SJSA1 (cell line): ENCODE measurements at regions not wholly inside any gene's neighbourhood (a gene's known extent, or its start where the extent isn't known, plus 50 kb on each side); places are given as distances from the start of the nearest gene placed in this dataset.

Experiments used
- DNase-seq, 2 experiments: peaks; one replicate each; pipeline ENCODE4 v3.0.0-alpha.2; 2015 to 2020; ENCODE audit warnings: low spot score in 2 of 2, low read depth in 1 of 2
- H3K27ac ChIP-seq: fragments of 250-450 bp; sonication (Bioruptor Pico); 2 replicates; pipeline ENCODE4 v1.5.1; 2020; ENCODE audit warnings: mild to moderate bottlenecking, moderate library complexity
- H3K27me3 ChIP-seq: fragments of 250-450 bp; sonication (Bioruptor Pico); replicated peaks from 2 replicates; pipeline ENCODE4 v1.5.1; 2020; ENCODE audit warnings: mild to moderate bottlenecking, moderate library complexity
- H3K36me3 ChIP-seq: fragments of 250-450 bp; sonication (Bioruptor Pico); 2 replicates; pipeline ENCODE4 v1.5.1; 2020; ENCODE audit warnings: mild to moderate bottlenecking
- H3K4me1 ChIP-seq: fragments of 250-450 bp; sonication (Bioruptor Pico); replicated peaks from 2 replicates; pipeline ENCODE4 v1.6.1; 2021; ENCODE audit warnings: mild to moderate bottlenecking
- H3K4me3 ChIP-seq: fragments of 250-450 bp; sonication (Bioruptor Pico); 2 replicates; pipeline ENCODE4 v1.5.1; 2020; ENCODE audit warnings: mild to moderate bottlenecking
- H3K9me3 ChIP-seq: fragments of 250-450 bp; sonication (Bioruptor Pico); replicated peaks from 2 replicates; pipeline ENCODE4 v1.5.1; 2020; ENCODE audit warnings: mild to moderate bottlenecking

DNA sequence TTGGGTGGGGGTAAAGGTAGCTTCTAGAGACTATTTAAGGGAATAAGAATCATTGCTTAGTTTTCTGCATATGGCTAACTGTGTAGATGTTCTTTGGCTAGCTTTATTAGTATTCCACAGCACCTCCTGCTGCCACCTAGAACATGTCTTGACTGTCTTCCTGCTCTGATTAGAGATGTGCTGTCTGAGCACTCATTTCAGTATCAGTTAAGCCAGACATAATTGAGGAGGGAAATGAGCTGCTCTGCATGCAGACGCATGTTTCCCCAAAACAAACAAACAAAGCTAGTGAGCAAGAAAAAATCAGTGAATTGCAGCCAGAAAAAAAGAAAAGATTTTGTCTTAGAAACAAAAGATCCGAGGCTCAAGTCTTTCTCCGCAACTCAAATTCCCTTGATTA, 402.2 kb downstream of the AASDHPPT start:
- peaks cover 11% of the 10 kb centered on the region for H3K4me1 ChIP-seq
- DNase-seq, result no peak
- H3K27ac ChIP-seq, result no peak overlapping the region
- H3K4me3 ChIP-seq, result no peak overlapping the region
- no peaks in the 10 kb centered on the region for H3K9me3 ChIP-seq
- no peaks in the 10 kb centered on the region for H3K36me3 ChIP-seq
- no peaks in the 10 kb centered on the region for H3K27me3 ChIP-seq

DNA sequence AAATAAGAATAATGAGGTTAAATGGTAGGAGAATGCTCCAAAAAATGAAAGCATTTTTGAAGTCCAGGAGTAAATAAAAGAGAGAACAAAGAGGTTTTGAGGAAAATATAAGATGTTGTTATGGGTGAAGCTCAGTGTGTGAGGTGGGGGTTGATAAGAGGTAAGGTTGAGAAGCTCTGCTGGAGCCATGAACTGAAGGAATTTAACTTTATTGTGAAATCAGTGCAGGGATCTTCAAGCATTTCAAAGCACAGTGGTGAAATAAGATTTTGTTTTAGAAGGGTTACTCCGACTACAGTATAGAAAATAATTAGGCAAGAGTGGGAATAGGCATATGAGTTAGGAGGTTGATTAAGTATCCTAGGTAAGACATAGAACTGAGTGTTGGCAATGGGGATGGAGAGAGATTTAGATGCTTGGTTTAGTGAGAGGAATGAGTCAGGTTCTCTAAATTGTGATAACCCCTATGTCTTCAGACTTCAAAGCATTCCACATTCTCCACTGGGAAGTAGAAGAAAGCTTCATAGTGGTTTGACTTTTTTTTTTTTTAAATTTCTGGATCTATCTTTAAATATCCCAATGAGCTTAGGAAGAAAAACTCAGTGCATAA, 403.2 kb downstream of the AASDHPPT start:
- Histone ChIP-seq H3K27ac (no peak overlapping the region), H3K4me3 (no peak overlapping the region), H3K27me3 (no peaks in the 10 kb centered on the region), H3K9me3 (no peaks in the 10 kb centered on the region), H3K36me3 (no peaks in the 10 kb centered on the region), H3K4me1 (peaks cover 11% of the 10 kb centered on the region)
- no peak for DNase-seq

DNA sequence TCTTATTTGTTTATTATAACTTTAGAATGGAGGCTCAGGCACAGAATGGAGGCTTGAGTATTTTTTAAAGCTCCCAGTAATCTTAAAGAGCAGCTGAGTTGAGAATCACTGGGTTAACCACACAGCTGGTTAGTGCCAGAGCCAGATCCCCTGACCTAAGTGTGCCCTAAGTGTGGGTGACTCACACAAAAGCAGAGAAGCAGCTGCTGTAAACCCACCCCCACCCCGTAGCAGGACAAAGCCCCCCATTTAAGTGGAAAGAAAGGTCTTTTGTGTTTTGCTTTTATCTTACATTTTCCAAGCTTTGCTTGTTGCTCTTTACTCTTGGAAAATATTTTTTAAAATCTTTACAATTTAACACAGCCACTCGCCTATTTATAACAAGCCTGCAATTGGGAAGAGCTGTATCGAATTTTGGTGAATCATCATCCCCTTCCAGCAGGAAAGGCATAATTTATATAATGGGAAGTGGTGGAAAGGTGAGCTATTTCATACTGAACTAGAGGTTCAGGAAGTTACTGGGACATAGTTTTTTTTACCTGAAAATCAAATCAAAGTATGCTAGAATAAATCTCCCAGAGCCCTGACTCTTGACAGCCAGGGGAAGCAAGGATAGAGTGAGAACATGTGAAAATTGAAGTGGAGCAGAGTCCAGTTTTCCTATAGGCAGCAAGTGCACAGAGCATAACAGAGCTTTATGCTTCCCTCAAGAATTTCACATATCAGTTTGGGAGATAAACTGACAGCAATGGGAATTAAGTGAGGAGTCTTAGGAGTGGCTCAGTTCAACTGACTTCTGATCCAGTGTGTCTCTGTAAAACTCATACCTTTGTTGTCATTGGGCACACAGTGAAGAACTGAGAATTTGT, 405.7 kb downstream of the AASDHPPT start:
- H3K4me3 ChIP-seq, result no peak overlapping the region
- no peak for DNase-seq
- no peak overlapping the region for H3K27ac ChIP-seq
- peaks cover 11% of the 10 kb centered on the region for H3K4me1 ChIP-seq
- no peaks in the 10 kb centered on the region for H3K9me3 ChIP-seq
- H3K36me3 ChIP-seq, result no peaks in the 10 kb centered on the region
- no peaks in the 10 kb centered on the region for H3K27me3 ChIP-seq

DNA sequence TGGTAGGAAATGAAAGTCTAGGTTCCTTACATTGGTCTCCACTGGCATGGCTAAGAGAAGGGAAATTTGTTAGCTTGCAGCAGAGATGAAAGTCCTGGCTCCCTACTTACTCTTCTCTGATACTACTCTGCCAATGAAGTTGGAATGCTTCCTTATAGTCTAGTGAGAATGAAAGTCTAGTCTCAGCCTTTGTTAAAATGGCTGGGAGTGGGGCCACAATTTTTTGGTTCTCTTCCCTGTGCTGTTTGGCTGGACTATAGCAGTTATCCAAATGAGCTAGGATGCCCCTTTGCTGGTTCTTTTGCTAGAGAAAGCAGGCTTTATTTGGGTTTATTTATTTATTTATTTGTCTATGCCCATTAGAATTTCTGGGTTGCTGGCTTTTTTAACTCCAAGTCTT, 414.3 kb downstream of the AASDHPPT start:
- H3K4me1 ChIP-seq, result no peaks in the 10 kb centered on the region
- no peaks in the 10 kb centered on the region for H3K36me3 ChIP-seq
- H3K27me3 ChIP-seq, result no peaks in the 10 kb centered on the region
- H3K9me3 ChIP-seq, result no peaks in the 10 kb centered on the region
- H3K4me3 ChIP-seq, result no peak overlapping the region
- DNase-seq, result no peak
- H3K27ac ChIP-seq, result no peak overlapping the region

DNA sequence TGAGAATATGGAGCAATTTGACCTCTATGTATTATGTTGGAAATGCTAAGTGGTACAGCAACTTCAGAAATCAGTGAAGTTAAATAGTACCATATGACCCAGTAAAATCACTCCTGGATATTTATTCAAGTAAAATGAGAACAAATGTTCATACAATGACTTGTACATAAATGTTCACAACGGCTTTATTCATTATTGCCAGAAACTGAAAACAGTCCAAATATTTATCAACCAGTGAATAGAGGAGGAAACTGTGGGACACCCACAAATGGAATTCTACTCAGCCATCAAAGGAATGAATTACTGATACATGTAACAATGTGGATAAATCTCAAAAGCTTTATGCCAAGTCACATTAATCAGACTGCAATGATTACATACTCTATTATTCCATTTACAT, 416.3 kb downstream of the AASDHPPT start:
- Histone ChIP-seq H3K9me3 (no peaks in the 10 kb centered on the region), H3K4me1 (no peaks in the 10 kb centered on the region), H3K27ac (no peak overlapping the region), H3K36me3 (no peaks in the 10 kb centered on the region), H3K4me3 (no peak overlapping the region), H3K27me3 (no peaks in the 10 kb centered on the region)
- DNase-seq, result no peak

DNA sequence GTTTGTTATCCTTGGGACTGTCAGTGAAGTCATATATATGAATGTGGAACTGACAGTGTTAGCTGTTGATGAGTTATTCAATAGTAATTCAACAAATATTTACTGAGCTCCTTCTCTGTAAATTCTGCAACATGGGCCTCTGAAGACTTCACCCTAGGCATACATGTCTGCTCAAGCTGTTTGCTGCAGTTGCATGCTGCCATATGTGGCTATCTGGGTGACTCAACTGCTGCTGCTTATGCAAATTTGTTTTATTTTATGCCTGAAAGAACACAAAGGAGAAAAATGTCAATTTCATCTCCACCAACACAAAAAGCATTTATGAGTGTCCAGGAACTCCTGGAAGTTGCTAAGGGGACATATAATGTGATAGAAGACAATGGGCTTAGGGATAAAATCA, 417.6 kb downstream of the AASDHPPT start:
- H3K9me3 ChIP-seq, result no peaks in the 10 kb centered on the region
- no peak overlapping the region for H3K27ac ChIP-seq
- no peaks in the 10 kb centered on the region for H3K27me3 ChIP-seq
- no peak for DNase-seq
- no peaks in the 10 kb centered on the region for H3K36me3 ChIP-seq
- H3K4me3 ChIP-seq, result no peak overlapping the region
- H3K4me1 ChIP-seq, result no peaks in the 10 kb centered on the region

DNA sequence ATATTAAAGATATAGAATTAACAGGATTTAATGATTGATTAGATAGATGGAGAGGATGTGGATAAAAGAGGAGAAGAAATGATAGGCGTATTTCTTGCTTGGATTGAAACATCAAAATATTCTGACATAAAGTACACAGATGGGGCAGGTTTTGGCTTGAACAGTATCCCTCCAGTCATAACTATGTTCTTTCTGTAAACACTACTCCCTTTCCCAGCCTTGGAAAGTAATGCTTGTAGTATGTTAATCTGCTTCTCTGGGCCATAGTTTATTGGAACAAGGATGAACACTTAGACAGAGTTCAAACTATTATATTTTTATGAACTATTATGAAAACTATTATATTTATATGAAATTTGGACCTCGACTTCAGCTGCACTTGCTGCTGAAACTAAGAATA, 419.2 kb downstream of the AASDHPPT start:
- Histone ChIP-seq H3K36me3 (no peaks in the 10 kb centered on the region), H3K27me3 (no peaks in the 10 kb centered on the region), H3K27ac (no peak overlapping the region), H3K9me3 (no peaks in the 10 kb centered on the region), H3K4me3 (no peak overlapping the region), H3K4me1 (no peaks in the 10 kb centered on the region)
- no peak for DNase-seq

DNA sequence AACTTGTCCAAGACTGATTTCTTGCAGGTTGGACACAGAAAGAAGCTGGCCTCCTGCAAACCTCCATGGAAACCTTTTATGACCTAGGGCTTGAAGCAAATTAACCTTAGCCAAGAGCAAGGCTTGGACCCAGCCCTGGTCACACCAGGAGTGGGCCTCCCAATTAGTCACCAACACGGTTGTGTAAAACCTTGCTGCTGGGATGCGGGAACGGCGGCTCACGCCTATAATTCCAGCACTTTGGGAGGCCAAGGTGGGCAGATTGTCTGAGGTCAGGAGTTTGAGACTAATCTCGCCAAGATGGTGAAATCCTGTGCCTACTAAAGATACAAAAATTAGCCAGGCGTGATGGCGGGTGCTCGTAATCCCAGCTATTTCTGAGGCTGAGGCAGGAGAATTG, 419.9 kb downstream of the AASDHPPT start:
- no peak overlapping the region for H3K4me3 ChIP-seq
- DNase-seq, result no peak
- no peaks in the 10 kb centered on the region for H3K9me3 ChIP-seq
- no peaks in the 10 kb centered on the region for H3K27me3 ChIP-seq
- H3K27ac ChIP-seq, result no peak overlapping the region
- no peaks in the 10 kb centered on the region for H3K36me3 ChIP-seq
- no peaks in the 10 kb centered on the region for H3K4me1 ChIP-seq

DNA sequence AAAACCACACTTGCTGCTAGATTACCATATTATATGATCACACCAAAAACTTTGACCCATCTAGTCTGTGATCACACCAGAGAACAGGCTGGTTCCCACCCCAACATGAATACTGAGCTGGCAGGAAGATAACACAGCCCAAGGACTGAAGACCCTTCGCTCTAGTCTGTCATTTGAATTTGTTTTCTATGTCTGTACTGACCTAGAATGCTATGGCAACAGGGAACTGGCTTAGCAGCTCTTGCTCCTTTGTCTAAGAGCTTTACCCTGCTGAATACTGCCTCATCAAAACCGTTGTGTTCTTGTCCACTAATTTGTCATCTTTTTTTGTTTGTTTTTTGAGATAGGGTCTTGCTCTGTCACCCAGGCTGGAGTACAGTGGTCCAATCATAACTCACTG, 420.4 kb downstream of the AASDHPPT start:
- H3K36me3 ChIP-seq, result no peaks in the 10 kb centered on the region
- no peaks in the 10 kb centered on the region for H3K27me3 ChIP-seq
- no peaks in the 10 kb centered on the region for H3K9me3 ChIP-seq
- DNase-seq, result no peak
- H3K4me3 ChIP-seq, result no peak overlapping the region
- no peak overlapping the region for H3K27ac ChIP-seq
- no peaks in the 10 kb centered on the region for H3K4me1 ChIP-seq

DNA sequence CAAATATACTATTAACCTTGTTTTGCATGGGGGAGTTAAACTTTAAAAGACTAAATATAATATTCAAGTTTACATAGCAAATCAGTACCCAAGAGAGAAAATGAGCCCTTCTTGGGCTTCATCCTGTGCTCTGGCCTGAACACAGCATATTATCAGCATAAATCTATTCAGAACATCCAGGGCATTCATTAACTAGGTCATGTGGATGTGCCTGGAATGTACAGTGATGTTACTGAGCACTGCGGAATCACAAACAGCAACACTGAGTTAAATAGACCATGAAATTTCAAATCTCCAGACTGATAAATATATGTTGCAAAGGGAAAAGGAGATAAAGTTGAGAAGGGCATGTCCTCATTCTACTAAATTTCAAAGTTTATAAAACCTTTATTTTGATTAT, 426.4 kb downstream of the AASDHPPT start:
- Histone ChIP-seq H3K4me3 (no peak overlapping the region), H3K36me3 (no peaks in the 10 kb centered on the region), H3K27me3 (no peaks in the 10 kb centered on the region), H3K4me1 (no peaks in the 10 kb centered on the region), H3K9me3 (no peaks in the 10 kb centered on the region), H3K27ac (no peak overlapping the region)
- no peak for DNase-seq

DNA sequence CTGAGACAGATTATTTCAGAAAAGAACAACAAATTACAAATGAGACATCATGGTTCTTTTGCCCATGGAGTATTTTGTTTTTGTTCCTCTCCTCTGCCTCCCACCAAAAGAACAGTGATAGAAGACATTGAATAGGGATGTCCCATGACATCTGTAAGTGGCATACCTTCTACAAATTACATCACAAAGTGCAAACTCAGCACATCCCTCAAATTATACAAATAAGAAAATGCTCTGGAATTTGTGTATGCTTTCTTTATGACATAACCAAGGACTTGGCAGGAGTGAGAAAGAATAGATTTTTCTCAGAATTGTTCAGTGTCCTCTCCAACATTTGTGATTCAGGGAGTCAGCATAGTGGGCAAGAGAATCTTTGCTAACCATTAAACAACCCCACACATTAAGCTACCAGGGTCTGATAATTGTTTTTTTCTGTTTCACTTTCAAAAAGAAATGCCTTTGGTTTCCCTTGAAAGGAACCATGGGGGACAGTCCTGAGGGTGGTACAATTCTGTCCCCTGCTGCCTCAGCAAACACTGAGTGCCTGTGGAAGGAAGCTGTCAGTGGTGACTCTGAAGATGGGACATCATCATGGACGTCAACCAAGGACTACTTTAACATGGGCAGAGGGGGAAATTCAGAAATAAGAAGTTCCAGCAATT, 430.3 kb downstream of the AASDHPPT start:
- no peaks in the 10 kb centered on the region for H3K36me3 ChIP-seq

DNA sequence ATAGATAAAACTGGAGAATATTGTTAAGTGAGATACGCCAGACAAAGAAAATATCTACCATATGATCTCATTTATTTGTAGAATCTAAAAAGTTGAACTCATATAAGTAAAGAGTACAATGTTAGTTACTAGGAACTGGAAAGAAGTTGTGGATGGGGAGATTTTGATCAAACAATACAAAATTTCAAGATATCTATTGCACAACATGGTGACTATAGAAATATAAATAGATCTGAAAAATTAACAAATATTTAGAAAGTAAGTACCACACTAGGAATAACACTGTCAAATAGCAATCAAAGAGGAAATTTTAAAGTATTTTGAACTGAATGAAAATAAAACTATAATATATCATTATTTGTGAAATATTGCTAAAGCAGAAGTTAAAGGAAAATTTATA, 437.2 kb downstream of the AASDHPPT start:
- no peak for DNase-seq
- H3K9me3 ChIP-seq, result no peaks in the 10 kb centered on the region
- no peaks in the 10 kb centered on the region for H3K27me3 ChIP-seq
- no peak overlapping the region for H3K4me3 ChIP-seq
- no peaks in the 10 kb centered on the region for H3K4me1 ChIP-seq
- no peak overlapping the region for H3K27ac ChIP-seq
- no peaks in the 10 kb centered on the region for H3K36me3 ChIP-seq

More for the DNA sequence above, 430.3 kb downstream of the AASDHPPT start:
- H3K4me3 ChIP-seq, result no peak overlapping the region
- no peaks in the 10 kb centered on the region for H3K27me3 ChIP-seq
- H3K4me1 ChIP-seq, result no peaks in the 10 kb centered on the region
- no peak for DNase-seq
- no peaks in the 10 kb centered on the region for H3K9me3 ChIP-seq
- H3K27ac ChIP-seq, result no peak overlapping the region

DNA sequence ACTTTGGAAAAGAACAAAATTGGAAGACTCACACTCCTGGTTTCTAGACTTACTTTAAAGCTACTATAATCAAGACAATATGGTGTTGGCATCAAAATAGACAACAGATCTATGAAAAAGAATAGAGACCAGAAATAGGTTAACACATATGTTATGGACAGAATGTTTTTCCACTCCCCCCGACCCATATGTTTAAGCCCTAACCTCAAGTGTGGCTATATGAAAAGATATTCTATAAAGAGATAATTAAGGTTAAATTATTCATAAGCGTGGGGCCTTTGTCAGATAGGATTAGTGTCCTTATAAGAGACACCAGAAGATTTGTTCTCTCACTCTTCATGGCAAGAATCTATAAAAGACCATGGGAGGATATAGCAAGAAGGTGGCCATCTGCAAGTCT, 440.0 kb downstream of the AASDHPPT start:
- no peak overlapping the region for H3K27ac ChIP-seq
- no peak overlapping the region for H3K4me3 ChIP-seq
- H3K9me3 ChIP-seq, result no peaks in the 10 kb centered on the region
- H3K27me3 ChIP-seq, result no peaks in the 10 kb centered on the region
- no peaks in the 10 kb centered on the region for H3K36me3 ChIP-seq
- H3K4me1 ChIP-seq, result no peaks in the 10 kb centered on the region
- no peak for DNase-seq

DNA sequence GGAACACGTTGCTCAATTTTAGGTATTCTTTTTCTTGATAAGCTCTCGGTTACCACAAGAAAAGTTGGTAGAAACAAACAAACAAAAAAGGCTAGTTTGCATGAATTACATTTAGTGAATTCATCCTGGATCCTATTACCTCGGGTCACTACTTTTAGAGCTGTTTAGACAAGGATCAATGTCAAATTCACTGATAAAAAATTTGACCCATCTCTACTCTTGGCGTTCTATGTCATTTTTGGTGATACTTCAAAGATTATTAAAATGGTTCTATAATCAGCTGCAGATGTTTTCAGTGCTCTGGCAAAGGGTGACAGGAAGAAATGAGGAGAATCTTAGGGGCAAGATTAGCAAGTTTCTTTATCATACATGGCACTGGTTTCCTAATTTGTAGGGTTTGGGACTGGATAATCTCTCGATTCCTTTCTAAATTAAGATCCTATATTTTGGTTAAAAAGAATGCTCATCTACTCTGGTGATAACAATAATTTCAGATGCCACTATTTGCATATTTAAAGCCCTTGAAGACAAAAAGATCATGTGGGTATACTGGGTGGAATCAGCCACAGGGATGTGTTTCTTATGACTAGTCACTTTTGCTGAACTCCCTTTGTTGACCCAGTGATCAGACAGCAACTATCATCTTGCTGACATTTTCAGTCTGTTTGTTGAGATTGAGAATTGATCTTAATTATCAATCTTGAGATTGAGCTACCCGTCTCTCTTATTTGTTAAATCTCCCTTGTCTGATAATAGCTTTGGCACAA, 442.9 kb downstream of the AASDHPPT start:
- Histone ChIP-seq H3K27me3 (no peaks in the 10 kb centered on the region), H3K9me3 (no peaks in the 10 kb centered on the region), H3K4me1 (no peaks in the 10 kb centered on the region), H3K4me3 (no peak overlapping the region), H3K27ac (no peak overlapping the region), H3K36me3 (no peaks in the 10 kb centered on the region)
- no peak for DNase-seq
